Peyer's patch (tissue), 4 donors: ENCODE measurements at regions not wholly inside any gene's neighbourhood (a gene's known extent, or its start where the extent isn't known, plus 50 kb on each side); places are given as distances from the start of the nearest gene placed in this dataset.

Source experiments
- DNase-seq, 3 donors: peaks; one replicate each; pipeline ENCODE4 v3.0.0-alpha.2; 2017 to 2019
- H3K27ac ChIP-seq, 4 donors: fragments of 200-600 bp; sonication (generic); one replicate each; pipeline ENCODE4 v1.5.1; 2016 to 2019
- H3K27me3 ChIP-seq, 2 donors: fragments of 200-600 bp; sonication (generic); one replicate each; pipeline ENCODE4 v1.5.1; 2019
- H3K36me3 ChIP-seq, 3 donors: fragments of 200-600 bp; sonication (generic); one replicate each; pipeline ENCODE4 v1.5.1; 2016 to 2019
- H3K4me1 ChIP-seq, 4 donors: fragments of 200-600 bp; sonication (generic); one replicate each; pipeline ENCODE4 v1.5.1; 2016 to 2019
- H3K4me3 ChIP-seq, 4 donors: fragments of 200-600 bp; sonication (generic); 1 replicate in 3 of 4; 2 replicates in 1 of 4; pipeline ENCODE4 v1.5.1; 2016 to 2019; ENCODE audit warnings: mild to moderate bottlenecking in 1 of 4
- H3K9me3 ChIP-seq, 4 donors: fragments of 200-600 bp; sonication (generic); one replicate each; pipeline ENCODE4 v1.5.1; 2016 to 2019; ENCODE audit warnings: mild to moderate bottlenecking in 1 of 4
- POLR2A ChIP-seq, 2 donors: fragments of 450-650 bp; IDR thresholded peaks; one replicate each; pipeline ENCODE4 v1.5.1; 2017; ENCODE audit warnings: antibody characterized with exemption in 2 of 2, mild to moderate bottlenecking in 2 of 2, moderate library complexity in 2 of 2
- TF ChIP-seq, protein P1 (sequence below), 6 experiments: fragments of 450-650 bp in 4 of 6; fragments of 200-600 bp in 2 of 6; sonication (generic) in 1 of 6; IDR thresholded peaks; one replicate each; pipeline ENCODE4 v1.5.1; 2017 to 2019; ENCODE audit warnings: antibody characterized with exemption in 6 of 6, mild to moderate bottlenecking in 3 of 6, moderate library complexity in 1 of 6

DNA sequence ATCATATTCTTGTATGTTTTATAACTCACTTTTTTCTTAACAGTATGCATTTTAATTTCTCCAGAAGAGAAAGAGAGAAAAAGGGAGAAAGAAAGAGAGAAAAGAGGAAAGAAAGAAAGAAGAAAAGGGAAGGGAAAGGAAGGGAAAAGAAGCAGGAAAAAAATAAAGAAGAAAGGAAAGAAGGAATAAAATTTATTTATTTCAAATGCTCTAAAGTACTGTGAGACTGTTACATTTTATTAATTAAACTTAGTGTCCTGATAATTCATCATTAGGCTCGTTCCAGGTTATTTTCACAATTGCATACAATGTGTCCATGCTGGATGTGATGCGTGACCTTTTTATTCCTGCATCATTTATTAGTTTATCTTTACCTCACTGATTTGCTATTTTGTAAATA, 1023.4 kb upstream of the KLHL29 start:
- no peak for DNase-seq
- H3K36me3 ChIP-seq = no peaks in the 10 kb centered on the region
- no peak overlapping the region for H3K27ac ChIP-seq
- H3K9me3 ChIP-seq = no peaks in the 10 kb centered on the region
- no peak overlapping the region for H3K4me3 ChIP-seq
- H3K27me3 ChIP-seq = no peaks in the 10 kb centered on the region
- no peaks in the 10 kb centered on the region for H3K4me1 ChIP-seq
- TF ChIP-seq, protein P1, sequence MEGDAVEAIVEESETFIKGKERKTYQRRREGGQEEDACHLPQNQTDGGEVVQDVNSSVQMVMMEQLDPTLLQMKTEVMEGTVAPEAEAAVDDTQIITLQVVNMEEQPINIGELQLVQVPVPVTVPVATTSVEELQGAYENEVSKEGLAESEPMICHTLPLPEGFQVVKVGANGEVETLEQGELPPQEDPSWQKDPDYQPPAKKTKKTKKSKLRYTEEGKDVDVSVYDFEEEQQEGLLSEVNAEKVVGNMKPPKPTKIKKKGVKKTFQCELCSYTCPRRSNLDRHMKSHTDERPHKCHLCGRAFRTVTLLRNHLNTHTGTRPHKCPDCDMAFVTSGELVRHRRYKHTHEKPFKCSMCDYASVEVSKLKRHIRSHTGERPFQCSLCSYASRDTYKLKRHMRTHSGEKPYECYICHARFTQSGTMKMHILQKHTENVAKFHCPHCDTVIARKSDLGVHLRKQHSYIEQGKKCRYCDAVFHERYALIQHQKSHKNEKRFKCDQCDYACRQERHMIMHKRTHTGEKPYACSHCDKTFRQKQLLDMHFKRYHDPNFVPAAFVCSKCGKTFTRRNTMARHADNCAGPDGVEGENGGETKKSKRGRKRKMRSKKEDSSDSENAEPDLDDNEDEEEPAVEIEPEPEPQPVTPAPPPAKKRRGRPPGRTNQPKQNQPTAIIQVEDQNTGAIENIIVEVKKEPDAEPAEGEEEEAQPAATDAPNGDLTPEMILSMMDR (IDR thresholded peaks at IDR 0.05) = no peak
- TF ChIP-seq POLR2A (IDR thresholded peaks at IDR 0.05) = no peak

DNA sequence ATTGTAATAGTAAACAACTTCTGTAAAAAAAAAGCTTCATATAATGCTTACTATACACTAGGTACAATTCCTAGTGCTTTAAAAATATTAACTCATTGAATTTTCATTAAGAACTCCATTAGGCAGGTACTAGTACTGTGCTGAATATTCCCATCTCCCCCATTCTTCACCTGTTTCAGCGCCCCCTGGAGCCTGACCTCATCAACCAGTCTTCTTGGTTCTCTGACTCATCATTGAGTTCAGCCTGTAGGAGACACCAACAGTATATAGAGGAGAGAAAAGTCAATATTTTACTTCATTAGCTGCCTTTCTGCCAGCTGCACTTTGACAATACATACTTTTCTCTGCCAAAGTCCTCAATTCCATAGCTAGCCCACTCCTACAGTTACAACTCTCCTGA, 1009.9 kb upstream of the KLHL29 start:
- H3K4me3 ChIP-seq = no peak overlapping the region
- TF ChIP-seq, protein P1 (IDR thresholded peaks at IDR 0.05) = no peak
- TF ChIP-seq POLR2A (IDR thresholded peaks at IDR 0.05) = no peak
- no peaks in the 10 kb centered on the region for H3K27me3 ChIP-seq

DNA sequence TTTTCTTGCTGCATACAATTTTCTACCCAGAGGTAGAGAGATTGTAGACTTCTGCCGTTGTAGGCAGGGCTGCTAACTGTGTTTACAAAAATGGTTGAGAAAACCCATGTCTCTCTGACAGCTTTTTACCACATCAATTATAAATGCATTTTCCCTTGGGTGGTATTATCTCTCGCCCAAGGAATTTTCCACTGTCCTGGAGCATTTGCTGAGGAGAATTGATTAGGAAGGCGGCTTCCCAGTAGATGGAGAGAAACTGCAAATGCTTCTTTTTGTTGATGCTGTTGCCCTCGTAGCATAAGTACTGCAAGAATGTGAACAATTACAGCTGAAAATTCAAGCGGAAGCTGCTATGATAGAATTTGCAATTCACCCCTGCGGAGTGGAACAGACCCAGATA, 1007.7 kb upstream of the KLHL29 start:
- no peak overlapping the region for H3K4me3 ChIP-seq
- TF ChIP-seq POLR2A (IDR thresholded peaks at IDR 0.05) = no peak
- TF ChIP-seq, protein P1 (IDR thresholded peaks at IDR 0.05) = no peak
- no peak for DNase-seq

More for the DNA sequence above, 1009.9 kb upstream of the KLHL29 start:
- Histone ChIP-seq H3K4me1 (no peaks in the 10 kb centered on the region), H3K27ac (no peak overlapping the region), H3K36me3 (no peaks in the 10 kb centered on the region), H3K9me3 (no peaks in the 10 kb centered on the region)
- DNase-seq = no peak

DNA sequence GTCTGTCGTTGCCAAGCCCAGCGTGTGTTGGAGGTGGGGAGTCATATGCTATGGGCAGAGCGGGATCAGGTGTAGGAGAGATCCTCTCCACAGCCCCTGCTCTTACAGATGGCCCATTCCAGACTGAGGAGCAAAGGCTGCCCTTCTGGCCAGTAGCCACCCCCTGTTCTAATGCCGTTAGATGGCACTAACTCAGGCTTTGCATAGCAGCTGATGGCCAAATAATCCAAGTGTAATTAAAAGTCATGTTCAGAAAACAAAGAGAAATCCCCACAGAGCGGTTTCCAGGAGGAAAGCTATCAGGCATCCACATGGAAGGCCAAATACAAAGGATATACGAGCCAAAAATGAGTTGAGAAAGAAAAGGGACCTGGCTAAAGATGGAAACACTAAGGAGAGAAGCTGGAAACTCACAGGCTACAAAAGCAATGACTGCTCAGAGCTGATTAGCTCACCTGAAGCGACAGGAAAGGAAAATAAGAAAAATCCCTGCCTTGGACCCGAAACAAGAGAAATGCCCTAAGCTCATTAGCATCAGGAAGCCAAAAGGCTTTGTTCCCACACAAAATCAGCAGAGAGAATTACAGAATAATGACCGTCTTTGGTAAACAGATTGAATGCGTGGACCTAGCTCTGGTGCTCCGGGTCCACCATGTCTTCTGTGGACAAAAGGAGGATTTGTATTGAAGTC, 1002.4 kb upstream of the KLHL29 start:
- Histone ChIP-seq H3K4me3 (no peak overlapping the region), H3K27ac (no peak overlapping the region), H3K4me1 (no peaks in the 10 kb centered on the region), H3K9me3 (no peaks in the 10 kb centered on the region), H3K36me3 (no peaks in the 10 kb centered on the region), H3K27me3 (no peaks in the 10 kb centered on the region)
- no peak for DNase-seq
- TF ChIP-seq POLR2A (IDR thresholded peaks at IDR 0.05) = no peak
- TF ChIP-seq, protein P1 (IDR thresholded peaks at IDR 0.05) = no peak

More for the DNA sequence above, 1007.7 kb upstream of the KLHL29 start:
- no peaks in the 10 kb centered on the region for H3K9me3 ChIP-seq
- no peaks in the 10 kb centered on the region for H3K27me3 ChIP-seq
- no peaks in the 10 kb centered on the region for H3K36me3 ChIP-seq
- no peaks in the 10 kb centered on the region for H3K4me1 ChIP-seq
- no peak overlapping the region for H3K27ac ChIP-seq

DNA sequence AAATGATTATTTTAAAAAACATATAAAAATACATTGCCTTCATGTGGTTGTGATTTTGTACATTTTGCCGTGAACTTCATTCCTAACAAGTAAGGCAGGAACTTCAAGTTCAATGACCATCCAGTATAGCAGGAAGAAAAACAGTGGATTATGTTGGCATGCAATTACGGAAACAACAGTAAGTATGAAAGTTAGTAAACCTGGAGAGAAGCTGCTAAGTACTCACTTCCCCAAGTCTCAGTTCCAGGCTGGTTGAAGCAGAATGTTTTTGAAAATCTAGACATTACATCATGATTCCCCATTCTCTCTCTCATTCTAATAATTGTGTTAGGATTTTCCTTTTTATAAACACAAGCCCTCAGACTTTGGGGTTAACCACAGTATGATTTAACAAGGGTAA, 987.1 kb upstream of the KLHL29 start:
- no peak overlapping the region for H3K27ac ChIP-seq
- no peaks in the 10 kb centered on the region for H3K27me3 ChIP-seq
- H3K36me3 ChIP-seq = no peaks in the 10 kb centered on the region
- H3K4me3 ChIP-seq = no peak overlapping the region
- DNase-seq = no peak
- peaks cover 0 to 5% (median 0%) of the 10 kb centered on the region in 4 donors for H3K9me3 ChIP-seq
- no peaks in the 10 kb centered on the region for H3K4me1 ChIP-seq
- no peak for TF ChIP-seq POLR2A (IDR thresholded peaks at IDR 0.05)
- TF ChIP-seq, protein P1 (IDR thresholded peaks at IDR 0.05) = no peak
